Tibial nerve (tissue), 4 donors: ENCODE measurements at regions not wholly inside any gene's neighbourhood (a gene's known extent, or its start where the extent isn't known, plus 50 kb on each side); places are given as distances from the start of the nearest gene placed in this dataset.

Experiments
- DNase-seq, 2 donors: peaks; one replicate each; pipeline ENCODE4 v3.0.0-alpha.2; 2019; ENCODE audit warnings: low spot score in 2 of 2
- H3K27ac ChIP-seq, 4 donors: fragments of 200-600 bp; sonication (generic) in 3 of 4; one replicate each; pipeline ENCODE4 v1.5.1; 2017 to 2019; ENCODE audit warnings: mild to moderate bottlenecking in 1 of 4
- H3K27me3 ChIP-seq, 2 donors: fragments of 200-600 bp; sonication (generic) in 1 of 2; one replicate each; pipeline versions ENCODE4 v1.5.1 to v1.6.0; 2017 to 2019
- H3K36me3 ChIP-seq, 3 donors: fragments of 200-600 bp; sonication (generic); one replicate each; pipeline ENCODE4 v1.5.1; 2018 to 2019
- H3K4me1 ChIP-seq, 4 donors: fragments of 200-600 bp; sonication (generic) in 3 of 4; one replicate each; pipeline ENCODE4 v1.5.1; 2017 to 2019
- H3K4me3 ChIP-seq, 4 donors: fragments of 200-600 bp; sonication (generic) in 3 of 4; one replicate each; pipeline ENCODE4 v1.5.1; 2017 to 2019; ENCODE audit warnings: mild to moderate bottlenecking in 1 of 4, moderate library complexity in 1 of 4
- H3K9me3 ChIP-seq, 4 donors: fragments of 200-600 bp; sonication (generic) in 3 of 4; one replicate each; pipeline ENCODE4 v1.5.1; 2017 to 2019
- EP300 ChIP-seq, 2 donors: sonication (generic); formaldehyde crosslinking; IDR thresholded peaks; one replicate each; pipeline ENCODE4 v1.6.1; 2017; ENCODE audit warnings: antibody characterized with exemption in 2 of 2, mild to moderate bottlenecking in 1 of 2
- POLR2A ChIP-seq, 2 donors: fragments of 450-650 bp; IDR thresholded peaks; one replicate each; pipeline ENCODE4 v1.6.1; 2017; ENCODE audit warnings: antibody characterized with exemption in 2 of 2, mild to moderate bottlenecking in 2 of 2, moderate library complexity in 2 of 2
- WGBS, 2 donors: methylation state at CpG; one replicate each; pipeline ENCODE4 v1.1.5; 2018; 5-methylcytosine and 5-hydroxymethylcytosine counted together
- TF ChIP-seq, protein P1 (sequence below), 5 experiments: fragments of 200-600 bp in 3 of 5; fragments of 450-650 bp in 2 of 5; sonication (generic) in 3 of 5; IDR thresholded peaks; one replicate each; pipeline ENCODE4 v1.5.1; 2016 to 2019; ENCODE audit warnings: antibody characterized with exemption in 5 of 5, mild to moderate bottlenecking in 3 of 5, moderate library complexity in 2 of 5

DNA sequence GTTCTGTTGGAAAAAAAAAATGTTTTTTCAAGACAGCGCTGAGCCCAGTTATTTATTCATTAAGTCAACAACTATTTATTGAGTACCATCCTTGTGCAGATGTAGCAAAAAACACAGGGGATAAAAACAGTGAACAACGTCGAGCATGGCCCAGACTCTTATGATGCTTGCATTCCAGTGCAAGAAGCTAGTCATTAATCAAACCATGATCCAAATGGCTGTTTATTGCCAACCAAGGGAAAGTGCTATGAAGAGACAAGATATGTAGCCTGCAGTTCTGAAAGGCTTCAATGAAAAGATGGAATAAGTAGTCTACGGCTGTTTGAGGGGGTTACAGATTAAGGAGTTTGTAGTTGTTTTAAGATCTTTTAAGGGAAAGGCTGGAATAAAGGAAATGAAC lies 262.3 kb downstream of the NEBL start:
- Histone ChIP-seq H3K4me3 (no peak overlapping the region), H3K27me3 (no peaks in the 10 kb centered on the region), H3K36me3 (no peaks in the 10 kb centered on the region), H3K9me3 (no peaks in the 10 kb centered on the region), H3K27ac (no peak overlapping the region), H3K4me1 (no peaks in the 10 kb centered on the region)
- 30 to 40% methylated on average over 4 of the region's 4 CpGs for WGBS, 2 donors
- TF ChIP-seq, protein P1, sequence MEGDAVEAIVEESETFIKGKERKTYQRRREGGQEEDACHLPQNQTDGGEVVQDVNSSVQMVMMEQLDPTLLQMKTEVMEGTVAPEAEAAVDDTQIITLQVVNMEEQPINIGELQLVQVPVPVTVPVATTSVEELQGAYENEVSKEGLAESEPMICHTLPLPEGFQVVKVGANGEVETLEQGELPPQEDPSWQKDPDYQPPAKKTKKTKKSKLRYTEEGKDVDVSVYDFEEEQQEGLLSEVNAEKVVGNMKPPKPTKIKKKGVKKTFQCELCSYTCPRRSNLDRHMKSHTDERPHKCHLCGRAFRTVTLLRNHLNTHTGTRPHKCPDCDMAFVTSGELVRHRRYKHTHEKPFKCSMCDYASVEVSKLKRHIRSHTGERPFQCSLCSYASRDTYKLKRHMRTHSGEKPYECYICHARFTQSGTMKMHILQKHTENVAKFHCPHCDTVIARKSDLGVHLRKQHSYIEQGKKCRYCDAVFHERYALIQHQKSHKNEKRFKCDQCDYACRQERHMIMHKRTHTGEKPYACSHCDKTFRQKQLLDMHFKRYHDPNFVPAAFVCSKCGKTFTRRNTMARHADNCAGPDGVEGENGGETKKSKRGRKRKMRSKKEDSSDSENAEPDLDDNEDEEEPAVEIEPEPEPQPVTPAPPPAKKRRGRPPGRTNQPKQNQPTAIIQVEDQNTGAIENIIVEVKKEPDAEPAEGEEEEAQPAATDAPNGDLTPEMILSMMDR (IDR thresholded peaks at IDR 0.05), result no peak
- no peak for TF ChIP-seq POLR2A (IDR thresholded peaks at IDR 0.05)
- no peak for TF ChIP-seq EP300 (IDR thresholded peaks at IDR 0.05)
- no peak for DNase-seq

DNA sequence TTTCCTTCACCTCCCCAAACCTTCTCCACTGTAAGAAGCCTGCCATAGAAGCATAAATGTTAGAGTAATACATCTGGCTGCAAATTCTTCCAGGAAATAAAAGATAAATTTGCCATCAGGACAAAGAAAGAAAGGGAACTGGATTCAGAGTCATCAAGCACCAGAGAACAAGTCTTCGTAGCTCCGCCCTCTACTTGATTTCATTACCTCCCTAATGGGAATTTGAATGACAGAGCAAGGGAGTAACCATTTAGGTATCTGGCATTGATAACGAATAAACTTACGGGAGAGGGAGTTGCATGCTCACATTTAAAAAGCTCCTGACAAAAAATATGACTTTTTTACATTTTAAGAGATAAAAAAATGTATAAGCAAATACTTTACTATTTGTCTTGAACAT lies 263.4 kb downstream of the NEBL start:
- WGBS, 2 donors, result 85 to 89% methylated on average over 4 of the region's 4 CpGs
- no peak for TF ChIP-seq EP300 (IDR thresholded peaks at IDR 0.05)
- TF ChIP-seq POLR2A (IDR thresholded peaks at IDR 0.05), result no peak
- TF ChIP-seq, protein P1 (IDR thresholded peaks at IDR 0.05), result no peak
- Histone ChIP-seq H3K4me1 (no peaks in the 10 kb centered on the region), H3K9me3 (no peaks in the 10 kb centered on the region), H3K27me3 (no peaks in the 10 kb centered on the region), H3K36me3 (no peaks in the 10 kb centered on the region), H3K27ac (no peak overlapping the region), H3K4me3 (no peak overlapping the region)
- no peak for DNase-seq

DNA sequence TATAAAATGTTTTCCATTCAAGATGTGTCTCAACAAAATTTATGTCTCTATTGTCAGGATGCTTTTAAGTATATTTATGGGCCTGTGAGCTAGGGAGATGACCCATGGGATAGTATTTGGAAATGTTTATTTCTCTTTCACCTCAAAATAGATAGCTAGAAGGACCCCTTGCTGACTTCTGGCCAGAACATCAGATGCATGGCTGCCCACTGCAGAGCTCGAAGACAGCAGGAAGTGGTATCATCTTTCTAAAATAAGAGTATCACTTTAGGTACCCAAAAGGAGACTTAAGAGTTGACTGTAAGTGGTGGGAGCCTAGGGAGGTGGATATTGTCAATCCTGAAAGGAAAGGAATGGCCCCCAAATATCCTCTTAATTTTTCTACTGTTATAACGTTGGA lies 264.4 kb downstream of the NEBL start:
- no peaks in the 10 kb centered on the region for H3K4me1 ChIP-seq
- H3K9me3 ChIP-seq, result no peaks in the 10 kb centered on the region
- H3K27ac ChIP-seq, result no peak overlapping the region
- WGBS, 2 donors, result 89% methylated on average over 2 of the region's 2 CpGs
- DNase-seq, result no peak
- H3K36me3 ChIP-seq, result no peaks in the 10 kb centered on the region
- H3K4me3 ChIP-seq, result no peak overlapping the region
- no peaks in the 10 kb centered on the region for H3K27me3 ChIP-seq
- no peak for TF ChIP-seq POLR2A (IDR thresholded peaks at IDR 0.05)
- TF ChIP-seq EP300 (IDR thresholded peaks at IDR 0.05), result no peak
- TF ChIP-seq, protein P1 (IDR thresholded peaks at IDR 0.05), result no peak

DNA sequence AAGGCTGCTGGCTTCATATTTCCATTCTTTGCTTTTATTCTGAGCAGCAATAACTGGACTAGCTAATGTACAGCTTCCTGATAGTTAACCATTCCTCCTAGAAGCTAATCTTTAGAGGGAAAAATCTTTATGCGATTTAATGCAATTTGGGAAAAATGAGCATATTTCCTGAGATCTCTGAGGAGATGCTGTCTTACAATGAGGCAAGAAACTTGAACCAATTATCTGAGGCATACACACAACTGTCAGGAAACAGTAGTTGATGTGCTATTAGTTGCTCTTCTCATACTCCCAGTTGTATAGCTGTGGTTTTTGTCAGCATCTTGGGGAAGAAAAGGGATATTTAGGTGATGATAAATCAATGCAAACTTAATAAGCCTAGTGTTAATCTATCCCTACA lies 265.9 kb downstream of the NEBL start:
- DNase-seq, result no peak
- Histone ChIP-seq H3K36me3 (no peaks in the 10 kb centered on the region), H3K9me3 (no peaks in the 10 kb centered on the region), H3K27me3 (no peaks in the 10 kb centered on the region), H3K4me1 (no peaks in the 10 kb centered on the region), H3K27ac (no peak overlapping the region), H3K4me3 (no peak overlapping the region)
- no peak for TF ChIP-seq POLR2A (IDR thresholded peaks at IDR 0.05)
- TF ChIP-seq EP300 (IDR thresholded peaks at IDR 0.05), result no peak
- TF ChIP-seq, protein P1 (IDR thresholded peaks at IDR 0.05), result no peak
- 81 to 83% methylated on average over 1 of the region's 1 CpG for WGBS, 2 donors

- Histone ChIP-seq H3K4me1 (no peaks in the 10 kb centered on the region), H3K27ac (no peak overlapping the region), H3K27me3 (no peaks in the 10 kb centered on the region), H3K36me3 (no peaks in the 10 kb centered on the region), H3K4me3 (no peak overlapping the region), H3K9me3 (no peaks in the 10 kb centered on the region)
- TF ChIP-seq POLR2A (IDR thresholded peaks at IDR 0.05), result no peak
- no peak for TF ChIP-seq EP300 (IDR thresholded peaks at IDR 0.05)
- TF ChIP-seq, protein P1 (IDR thresholded peaks at IDR 0.05), result no peak
- DNase-seq, result no peak
- WGBS, 2 donors, result 79 to 89% methylated on average over 1 of the region's 1 CpG
Measured at GRCh38 chr10:20630092-20630643, 266.9 kb downstream of the NEBL start.
